ENCODE measurements at regions not wholly inside any gene's neighbourhood (a gene's known extent, or its start where the extent isn't known, plus 50 kb on each side); places are given as distances from the start of the nearest gene placed in this dataset.

DNA sequence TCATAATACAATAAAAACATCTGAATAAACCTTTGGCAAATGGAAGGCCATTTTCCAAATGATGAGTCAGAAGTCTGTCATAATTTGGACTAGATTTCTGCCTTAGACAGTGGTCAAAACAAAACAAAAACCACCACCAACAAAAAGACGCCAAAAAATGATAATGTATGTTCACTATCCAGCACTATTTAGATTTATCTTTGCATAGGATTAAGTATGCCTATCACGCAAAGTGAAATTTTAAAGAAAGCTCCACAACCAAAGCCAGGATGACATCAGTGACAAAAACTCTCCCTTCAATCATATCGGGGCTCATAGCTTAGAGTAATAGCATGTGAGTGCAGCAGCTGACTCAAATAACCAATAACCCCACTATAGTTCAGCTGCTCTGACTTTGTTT is 201.9 kb downstream of the MOXD1 start:
- TF ChIP-seq CREB1 (IDR thresholded peaks at IDR 0.05) (no peak), TBP (IDR thresholded peaks at IDR 0.05; ENCODE audit: low read depth, low read length) (no peak), SP1 (IDR thresholded peaks at IDR 0.05; ENCODE audit: low read depth, low read length) (no peak), BRCA1 (IDR thresholded peaks at IDR 0.05; ENCODE audit: low read depth, low read length) (no peak)

Data from H1 (cell line).